ENCODE measurements at regions not wholly inside any gene's neighbourhood (a gene's known extent, or its start where the extent isn't known, plus 50 kb on each side); places are given as distances from the start of the nearest gene placed in this dataset.

DNA sequence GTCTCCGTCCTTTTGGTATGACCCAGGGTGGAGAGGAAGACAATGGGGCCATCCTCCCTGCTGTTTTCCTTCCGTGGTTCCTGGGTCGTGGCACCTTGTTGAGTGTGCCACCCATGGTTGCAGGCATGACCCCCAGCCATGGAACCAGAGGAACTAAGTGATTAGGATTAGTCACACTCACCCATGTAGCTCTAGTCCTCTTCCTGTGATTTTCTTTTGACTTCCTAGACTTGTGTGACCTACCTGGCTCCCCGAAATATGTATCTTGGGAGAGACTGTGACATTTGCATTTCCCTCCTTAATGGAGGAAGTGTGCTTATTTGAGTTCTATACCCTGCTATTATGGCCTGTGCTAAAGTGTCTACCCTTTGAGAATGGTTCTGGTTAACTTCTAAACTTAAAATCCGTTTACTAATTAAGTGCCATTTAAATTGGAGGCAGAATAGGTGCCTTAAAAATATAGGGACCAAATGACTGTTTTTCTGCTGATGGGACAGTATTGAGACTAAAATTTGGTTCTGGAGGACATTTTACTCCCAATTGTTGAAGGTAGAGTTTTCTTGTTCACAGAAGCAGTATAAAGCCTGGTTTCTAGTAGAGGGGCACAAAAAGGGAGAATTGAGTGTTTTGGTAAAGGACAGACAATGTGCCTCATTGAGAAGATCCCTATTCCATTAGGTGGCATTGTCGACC lies 545.6 kb downstream of the HDGFL1 start:
- TF ChIP-seq, protein P1, sequence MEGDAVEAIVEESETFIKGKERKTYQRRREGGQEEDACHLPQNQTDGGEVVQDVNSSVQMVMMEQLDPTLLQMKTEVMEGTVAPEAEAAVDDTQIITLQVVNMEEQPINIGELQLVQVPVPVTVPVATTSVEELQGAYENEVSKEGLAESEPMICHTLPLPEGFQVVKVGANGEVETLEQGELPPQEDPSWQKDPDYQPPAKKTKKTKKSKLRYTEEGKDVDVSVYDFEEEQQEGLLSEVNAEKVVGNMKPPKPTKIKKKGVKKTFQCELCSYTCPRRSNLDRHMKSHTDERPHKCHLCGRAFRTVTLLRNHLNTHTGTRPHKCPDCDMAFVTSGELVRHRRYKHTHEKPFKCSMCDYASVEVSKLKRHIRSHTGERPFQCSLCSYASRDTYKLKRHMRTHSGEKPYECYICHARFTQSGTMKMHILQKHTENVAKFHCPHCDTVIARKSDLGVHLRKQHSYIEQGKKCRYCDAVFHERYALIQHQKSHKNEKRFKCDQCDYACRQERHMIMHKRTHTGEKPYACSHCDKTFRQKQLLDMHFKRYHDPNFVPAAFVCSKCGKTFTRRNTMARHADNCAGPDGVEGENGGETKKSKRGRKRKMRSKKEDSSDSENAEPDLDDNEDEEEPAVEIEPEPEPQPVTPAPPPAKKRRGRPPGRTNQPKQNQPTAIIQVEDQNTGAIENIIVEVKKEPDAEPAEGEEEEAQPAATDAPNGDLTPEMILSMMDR (IDR thresholded peaks at IDR 0.05; ENCODE audit: insufficient read depth, low read length, missing control alignments) = no peak
- ChIA-PET CTCF (no interaction called here), POLR2A (no interaction called here)
- DNase-seq (ENCODE audit: low read depth, low spot score) = no peak
- H3K4me3 ChIP-seq (ENCODE audit: low read depth, low read length) = no peak overlapping the region

DNA sequence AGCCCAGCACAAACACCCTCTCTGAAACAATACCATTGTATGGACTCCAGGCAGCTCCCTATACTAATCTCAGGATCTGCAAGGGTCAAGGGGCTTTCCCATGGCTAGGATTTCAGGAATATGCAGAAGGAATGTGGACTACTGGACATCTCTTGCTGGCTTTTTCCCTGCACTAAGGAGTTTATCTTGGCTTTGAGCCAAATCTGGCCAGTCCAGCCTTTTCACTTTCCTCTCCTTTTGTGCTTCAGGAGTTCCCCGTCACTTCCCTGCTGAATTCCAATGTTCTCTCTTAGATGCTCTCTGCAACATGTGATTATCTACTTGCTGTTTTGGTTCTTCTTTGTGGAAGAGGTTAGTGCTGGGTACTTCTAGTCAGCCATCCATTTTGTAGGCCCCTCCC lies 568.2 kb downstream of the HDGFL1 start:
- TF ChIP-seq, protein P1 (IDR thresholded peaks at IDR 0.05; ENCODE audit: insufficient read depth, low read length, missing control alignments) = no peak
- H3K4me3 ChIP-seq (ENCODE audit: low read depth, low read length) = no peak overlapping the region
- no peak for DNase-seq (ENCODE audit: low read depth, low spot score)
- ChIA-PET CTCF (no interaction called here), POLR2A (no interaction called here)

DNA sequence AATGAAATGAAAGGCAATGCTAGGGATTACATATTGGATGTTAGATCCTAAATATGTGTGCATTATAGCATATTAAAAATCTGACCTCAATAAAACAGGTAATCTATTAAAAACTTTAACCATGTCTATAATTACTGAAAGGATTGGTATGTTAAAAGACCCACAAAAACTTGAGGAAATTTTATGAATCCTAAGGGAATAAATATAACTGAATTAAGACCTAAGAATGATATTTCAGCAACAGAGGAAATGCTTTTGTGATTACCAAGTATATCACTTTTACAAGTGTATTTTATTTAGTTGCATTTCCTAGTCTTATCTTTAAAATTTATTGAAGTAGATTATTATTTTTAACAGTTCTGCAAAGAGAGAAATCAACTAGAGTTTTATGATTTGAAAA lies 571.5 kb downstream of the HDGFL1 start:
- TF ChIP-seq, protein P1 (IDR thresholded peaks at IDR 0.05; ENCODE audit: insufficient read depth, low read length, missing control alignments) = no peak
- ChIA-PET POLR2A (no interaction called here), CTCF (interaction anchor here (1.0 kb wide), 1 partner anchor 14 kb away, joined by 3 read pairs; no protein-coding TSS in a partner anchor)
- H3K4me3 ChIP-seq (ENCODE audit: low read depth, low read length) = no peak overlapping the region
- no peak for DNase-seq (ENCODE audit: low read depth, low spot score)

GRCh38 chr6:23145781-23146180 lies 576.4 kb downstream of the HDGFL1 start:
- ChIA-PET POLR2A (no interaction called here), CTCF (interaction anchor here (1.3 kb wide), 1 partner anchor 24 kb away, joined by 3 read pairs; no protein-coding TSS in a partner anchor)
- TF ChIP-seq, protein P1 (IDR thresholded peaks at IDR 0.05; ENCODE audit: insufficient read depth, low read length, missing control alignments) = no peak
- no peak overlapping the region for H3K4me3 ChIP-seq (ENCODE audit: low read depth, low read length)
- DNase-seq (ENCODE audit: low read depth, low spot score) = no peak

DNA sequence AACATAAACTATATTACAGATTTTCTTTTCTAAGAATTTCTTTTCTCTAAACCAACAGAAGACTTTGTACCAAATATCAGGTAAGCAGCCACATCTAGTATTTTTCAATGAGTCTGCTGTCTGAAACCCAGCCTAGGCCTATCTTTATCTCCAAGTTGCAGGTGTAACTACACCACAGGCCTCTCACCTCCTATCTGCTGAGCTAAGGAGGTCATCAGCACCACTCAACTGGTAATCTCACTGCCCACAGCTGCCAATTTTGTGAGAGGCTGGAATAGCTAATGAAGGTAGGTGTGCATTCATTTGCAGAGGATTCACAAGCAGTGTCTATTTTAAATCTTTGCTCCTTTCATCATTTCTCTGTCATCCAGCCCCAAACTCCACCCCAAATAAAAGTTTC lies 584.8 kb downstream of the HDGFL1 start:
- DNase-seq (ENCODE audit: low read depth, low spot score) = no peak
- ChIA-PET CTCF (no interaction called here), POLR2A (no interaction called here)
- TF ChIP-seq, protein P1 (IDR thresholded peaks at IDR 0.05; ENCODE audit: insufficient read depth, low read length, missing control alignments) = no peak
- H3K4me3 ChIP-seq (ENCODE audit: low read depth, low read length) = no peak overlapping the region

- CTCF ChIA-PET = interaction anchor here (0.9 kb wide), 1 partner anchor 25 kb away, joined by 3 read pairs; no protein-coding TSS in a partner anchor
- DNase-seq (ENCODE audit: low read depth, low spot score) = no peak
- POLR2A ChIA-PET = no interaction called here
- TF ChIP-seq, protein P1 (IDR thresholded peaks at IDR 0.05; ENCODE audit: insufficient read depth, low read length, missing control alignments) = no peak
- no peak overlapping the region for H3K4me3 ChIP-seq (ENCODE audit: low read depth, low read length)
Observed at GRCh38 chr6:23170049-23170448, 600.7 kb downstream of the HDGFL1 start.
